HG03354 (cell line): ENCODE measurements at regions not wholly inside any gene's neighbourhood (a gene's known extent, or its start where the extent isn't known, plus 50 kb on each side); places are given as distances from the start of the nearest gene placed in this dataset.
"Not testable (repeated sequence)": the region's sequence is repeated elsewhere in the genome, so short reads cannot be mapped to it uniquely, and the experiment has no call there.

Experiments used
- ATAC-seq: cut with Tn5 transposase; IDR thresholded peaks from one replicate; pipeline ENCODE4 v1.9.1; 2021; ENCODE audit warnings: mild to moderate bottlenecking; ENCODE audit not compliant: unreplicated experiment, poor library complexity, severe bottlenecking

- peak; percentile 99 for ATAC-seq
These were observed 841.9 kb upstream of the ACO1 start for GRCh38 chr9:31542384-31543055.

DNA sequence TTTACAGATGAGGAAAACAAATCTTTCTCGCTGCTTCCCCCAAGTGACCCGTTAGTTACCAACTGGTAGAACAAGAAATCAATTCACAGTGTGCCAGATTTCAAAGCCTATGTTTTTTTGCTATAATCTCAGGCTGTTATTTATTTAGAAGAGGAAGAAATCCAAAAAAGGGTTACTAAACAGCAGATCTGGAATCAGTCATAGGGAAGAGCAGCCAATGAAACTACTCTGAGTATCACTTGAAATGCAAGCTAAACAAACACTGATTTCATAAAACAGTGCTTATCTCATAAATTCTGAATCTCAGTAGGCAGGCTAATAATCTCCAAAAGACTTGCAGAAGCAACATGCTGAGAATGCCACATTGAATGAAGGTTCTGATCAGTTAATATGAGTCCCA, 829.5 kb upstream of the ACO1 start:
- ATAC-seq = no peak

DNA sequence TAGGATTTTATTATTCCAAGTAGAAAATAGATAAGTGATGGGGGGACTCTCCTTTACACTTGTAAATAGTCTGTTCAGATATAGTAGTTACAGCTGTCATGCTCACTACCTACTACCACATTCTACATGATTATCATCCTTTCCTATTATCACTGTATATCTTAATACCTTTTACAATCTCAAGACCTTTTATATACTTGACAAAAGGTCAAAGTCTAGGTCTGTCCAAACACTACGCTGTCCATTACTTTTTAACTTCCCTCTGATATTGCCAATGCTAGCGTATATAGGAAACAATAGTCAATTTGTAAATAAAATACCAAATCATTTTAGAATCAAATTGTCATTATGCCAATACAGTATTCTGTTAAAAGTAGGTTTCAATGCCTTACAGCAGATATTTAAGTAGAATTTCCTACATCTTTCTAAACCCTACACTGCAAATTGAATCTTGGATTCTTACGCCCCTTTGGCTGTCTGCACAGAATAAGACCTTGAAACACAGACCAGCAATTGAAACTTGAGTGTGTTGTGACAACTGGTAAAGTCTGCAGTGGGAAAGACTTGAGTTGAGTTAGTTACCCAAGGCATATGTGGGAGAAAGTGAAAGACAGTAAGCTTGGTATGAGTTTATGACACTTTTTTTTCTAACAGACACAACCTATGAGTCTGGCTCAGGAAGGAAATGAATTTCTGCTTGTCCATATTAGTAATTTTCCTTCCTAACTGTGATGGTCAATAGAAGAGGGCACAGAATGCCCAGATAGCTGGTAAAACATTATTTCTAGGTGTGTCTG, 827.6 kb upstream of the ACO1 start:
- ATAC-seq = no peak

DNA sequence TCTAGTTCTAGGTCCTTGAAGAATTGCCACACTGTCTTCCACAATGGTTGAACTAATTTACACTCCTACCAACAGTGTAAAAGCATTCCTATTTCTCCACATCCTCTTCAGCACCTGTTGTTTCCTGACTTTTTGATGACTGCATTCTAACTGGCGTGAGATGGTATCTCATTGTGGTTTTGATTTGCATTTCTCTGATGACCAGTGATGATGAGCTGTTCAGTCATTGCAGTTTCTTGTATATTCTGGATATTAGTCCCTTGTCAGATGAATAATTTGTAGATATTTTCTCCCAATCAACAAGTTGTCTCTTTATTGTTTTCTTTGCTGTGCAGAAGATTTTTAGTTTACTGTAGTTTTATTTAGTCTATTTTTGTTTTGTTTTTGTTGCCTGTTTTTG, 812.3 kb upstream of the ACO1 start:
- not testable (repeated sequence) for ATAC-seq

DNA sequence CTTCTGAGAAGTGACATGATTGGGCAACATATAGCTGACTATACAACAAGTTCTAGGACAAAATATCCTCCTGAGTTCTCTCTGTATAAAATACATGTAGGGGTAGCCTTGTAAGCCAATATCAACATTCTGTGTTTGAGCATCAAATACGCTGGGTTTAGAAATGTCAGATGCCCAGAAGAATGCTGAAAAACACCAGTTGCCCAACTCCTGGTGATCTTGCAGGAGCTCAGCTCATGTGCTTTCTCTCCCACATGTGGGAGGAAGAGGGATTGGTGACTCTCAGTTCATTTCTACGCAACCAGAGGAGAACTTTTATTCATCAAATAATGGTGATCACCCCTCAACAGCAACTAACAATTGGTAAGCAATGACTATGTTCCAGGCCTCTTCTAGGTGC, 810.9 kb upstream of the ACO1 start:
- ATAC-seq = no peak

DNA sequence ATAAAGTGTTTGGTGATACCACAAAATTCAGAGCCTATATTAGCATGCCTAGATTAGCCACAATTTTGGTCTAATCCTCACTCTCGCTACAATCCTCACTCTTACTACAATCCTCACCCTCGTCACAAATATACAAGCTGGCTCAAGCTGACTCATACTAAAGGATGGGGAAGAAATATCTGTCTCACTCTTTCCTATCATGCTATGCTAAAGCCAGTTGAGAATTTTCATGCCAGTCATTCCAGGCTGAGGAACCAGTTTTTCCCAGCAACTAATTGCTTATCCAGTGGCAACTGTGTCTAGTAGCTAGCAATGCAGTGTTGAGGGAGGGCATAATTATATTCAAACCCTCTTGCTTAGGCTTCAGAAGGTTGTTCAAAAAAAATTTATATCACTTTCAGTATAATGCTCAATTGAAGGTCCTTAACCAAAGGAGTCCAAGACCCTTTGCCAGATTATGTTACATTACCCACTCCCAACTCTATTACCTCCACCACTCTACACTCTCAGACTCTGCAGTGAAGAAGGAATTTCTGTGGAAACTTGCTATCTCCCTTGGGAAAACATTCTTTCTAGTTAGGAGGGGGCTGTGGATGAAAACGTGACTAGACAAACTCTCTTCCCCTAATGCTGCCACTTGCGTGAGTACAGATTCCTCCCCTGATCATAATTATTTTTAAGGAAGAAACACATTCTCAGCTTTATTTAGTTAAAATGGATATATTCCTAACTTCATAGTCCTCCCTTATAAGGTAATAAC, 810.3 kb upstream of the ACO1 start:
- ATAC-seq = no peak

DNA sequence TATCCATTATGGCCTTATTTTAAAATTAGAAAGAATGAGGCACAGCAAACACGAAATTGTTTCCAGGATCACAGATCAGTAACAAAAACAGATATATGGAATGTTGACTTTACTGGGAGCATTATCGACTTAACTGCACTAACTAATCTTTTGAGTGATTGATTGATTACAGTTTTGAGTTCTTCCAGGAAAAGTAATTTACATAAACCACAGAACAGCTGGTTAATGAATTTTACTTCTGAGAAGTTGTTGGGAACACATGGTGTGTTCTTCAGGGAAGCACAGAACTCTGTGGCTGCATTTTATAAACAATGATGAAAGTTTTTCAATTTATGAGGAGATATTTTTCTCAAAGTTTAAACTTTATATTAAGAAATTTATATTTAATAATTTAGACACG, 802.4 kb upstream of the ACO1 start:
- no peak for ATAC-seq

DNA sequence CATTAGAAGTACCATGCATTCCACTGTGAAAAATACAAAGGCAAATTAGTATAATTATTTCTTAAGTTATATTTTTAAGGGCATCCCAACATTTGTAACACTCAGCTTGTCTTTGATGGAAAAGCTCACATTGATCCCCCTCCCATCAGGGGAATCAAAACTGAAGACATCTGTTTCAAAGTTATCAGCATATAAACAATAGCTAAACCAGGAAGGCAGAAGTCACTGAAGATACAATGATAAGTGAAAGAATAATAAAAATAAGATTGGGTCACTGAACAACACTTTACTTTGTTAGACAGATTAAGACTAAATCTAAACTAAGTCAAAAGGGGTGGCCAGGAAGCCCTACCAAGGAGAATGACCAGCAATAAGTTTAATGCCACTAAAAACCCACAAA, 801.9 kb upstream of the ACO1 start:
- ATAC-seq = no peak

- no peak for ATAC-seq
These were observed 799.3 kb upstream of the ACO1 start for GRCh38 chr9:31585158-31585557.

- ATAC-seq = no peak
These were observed 797.3 kb upstream of the ACO1 start for GRCh38 chr9:31587146-31587545.

- no peak for ATAC-seq
These were observed 796.4 kb upstream of the ACO1 start for GRCh38 chr9:31588006-31588405.

DNA sequence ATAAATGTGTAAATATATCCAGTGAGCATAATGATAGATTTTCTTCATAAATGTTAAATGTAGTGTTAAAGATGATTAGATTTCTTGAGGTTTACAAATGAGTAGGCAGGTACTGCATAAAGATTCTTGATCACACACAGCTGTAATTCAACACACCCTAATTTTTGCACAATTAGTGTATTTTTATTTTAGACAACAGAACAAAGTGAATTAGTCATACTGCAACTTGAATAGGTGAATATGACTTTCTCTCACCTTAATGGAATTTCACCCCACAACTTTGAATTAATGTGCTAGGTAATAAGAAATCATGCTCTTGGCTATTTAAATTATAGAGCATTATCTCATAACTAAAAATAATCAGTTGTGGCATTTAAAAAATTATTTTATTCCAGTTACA, 795.7 kb upstream of the ACO1 start:
- ATAC-seq = no peak

DNA sequence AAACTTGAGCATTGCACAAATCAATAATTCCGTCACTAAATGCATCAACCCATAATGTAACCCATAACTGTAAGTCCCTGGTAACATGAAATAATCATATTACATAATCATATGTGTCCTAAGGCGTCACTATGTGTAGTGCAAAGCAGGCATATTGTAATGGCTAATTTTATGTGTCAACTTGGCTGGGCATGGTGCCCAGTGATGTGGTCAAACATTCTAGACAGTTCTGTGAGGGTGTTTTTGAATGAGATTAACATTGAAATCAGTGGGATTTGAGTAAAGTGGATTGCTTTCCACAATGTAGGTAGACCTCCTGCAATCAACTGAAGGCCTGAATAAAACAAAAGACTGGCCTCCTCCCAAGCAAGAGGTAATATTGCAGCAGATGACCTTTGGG, 794.4 kb upstream of the ACO1 start:
- no peak for ATAC-seq

- not testable (repeated sequence) for ATAC-seq
These were observed 787.4 kb upstream of the ACO1 start for GRCh38 chr9:31597086-31597485.

GRCh38 chr9:31597977-31598376, 786.5 kb upstream of the ACO1 start:
- peak; percentile 88 for ATAC-seq

DNA sequence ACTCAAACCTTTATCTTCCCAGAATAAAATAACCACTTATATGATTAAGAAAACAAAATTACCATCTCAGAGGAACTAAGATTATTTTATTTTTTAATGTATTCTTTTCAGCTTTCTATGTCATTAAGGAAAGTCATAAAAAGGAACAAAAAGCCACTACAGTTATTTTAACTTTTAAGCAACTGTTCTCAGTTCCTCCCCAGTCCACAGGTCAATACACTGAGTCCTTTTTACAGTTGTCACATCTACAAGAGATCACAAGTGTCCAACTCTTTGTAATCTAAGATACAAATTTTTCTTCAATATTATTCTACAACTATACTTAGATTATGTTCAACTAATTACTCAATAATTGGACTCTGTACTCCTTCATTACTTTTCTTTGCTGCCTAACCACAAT, 782.8 kb upstream of the ACO1 start:
- ATAC-seq = no peak

- ATAC-seq = no peak
These were observed 779.9 kb upstream of the ACO1 start for GRCh38 chr9:31604531-31604930.

- ATAC-seq = no peak
These were observed 779.3 kb upstream of the ACO1 start for GRCh38 chr9:31605164-31605563.

GRCh38 chr9:31606678-31607077, 777.8 kb upstream of the ACO1 start:
- ATAC-seq = no peak

DNA sequence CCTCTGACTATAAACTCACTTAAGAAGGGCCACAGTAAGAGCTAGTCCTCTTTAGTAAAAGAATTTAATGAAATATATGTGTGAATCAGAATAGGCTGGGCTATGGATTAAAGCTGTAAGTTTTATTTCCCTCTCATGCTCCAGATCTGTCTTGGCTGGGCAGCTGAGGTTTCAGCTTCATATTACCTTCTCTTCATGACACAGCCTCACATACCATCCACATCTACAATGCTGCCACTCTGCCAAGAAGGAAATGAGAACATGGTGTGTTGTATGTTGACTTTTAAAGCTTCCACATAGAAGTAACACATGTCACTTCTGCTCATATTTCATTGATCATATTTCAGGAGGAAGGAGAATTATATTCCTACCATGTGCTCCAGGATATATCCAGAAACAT, 776.0 kb upstream of the ACO1 start:
- no peak for ATAC-seq

DNA sequence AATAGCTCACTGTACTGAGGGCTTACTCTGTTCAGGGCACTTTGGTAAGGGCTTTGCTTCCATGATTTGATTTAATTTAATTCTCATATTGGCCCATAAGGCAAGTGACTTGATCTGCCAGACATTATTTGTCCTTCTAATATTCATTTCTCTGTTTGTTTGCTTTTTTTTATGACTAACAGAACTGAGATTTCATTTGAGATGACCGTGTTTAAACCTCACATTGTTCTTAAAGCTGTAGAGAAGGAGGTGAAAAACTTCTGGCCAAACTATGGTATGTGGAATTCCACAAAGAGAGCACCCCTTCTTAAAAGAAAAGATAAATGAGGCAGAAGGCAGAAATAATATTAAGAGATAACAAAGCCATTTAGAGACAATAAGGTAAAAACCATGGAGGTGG, 775.6 kb upstream of the ACO1 start:
- no peak for ATAC-seq
